Heart left ventricle (tissue), 13 donors: ENCODE measurements at regions not wholly inside any gene's neighbourhood (a gene's known extent, or its start where the extent isn't known, plus 50 kb on each side); places are given as distances from the start of the nearest gene placed in this dataset.

Experiments
- CTCF ChIP-seq, 12 donors: fragments of 200-600 bp; sonication (generic) in 4 of 12; IDR thresholded peaks; one replicate each; pipeline versions ENCODE4 v1.5.0 to v1.8.0; 2018 to 2022; ENCODE audit warnings: antibody characterized with exemption in 12 of 12, mild to moderate bottlenecking in 5 of 12
- POLR2A ChIP-seq, 2 donors: fragments of 450-650 bp; IDR thresholded peaks; one replicate each; pipeline ENCODE4 v1.6.1; 2017; ENCODE audit warnings: antibody characterized with exemption in 2 of 2, mild to moderate bottlenecking in 2 of 2, moderate library complexity in 2 of 2
- donor health status: ischemic (EF 13 %, LVEDD 7.1; RV severe dilation, severe dysfunction).
- donor health status: DM: no; HTN: yes; CAD: no.
- donor health status: DM: no; HTN: no; CAD: no.
- donor health status: ischemic (EF 25% LVEDD 6.9; RV normal size, moderate dysfunction).
- donor health status: ischemic (EF 25% LVEDD 5.7; RV mildly dilated, moderate dysfunction).
- donor health status: ischemic (EF 35%, LVEDD 5.7; RV mildly dilated, moderate dysfunction).
- donor health status: nonischemic (EF 11% LVEDD 7.7; RV severe dilation, severe dysfunction).
- donor health status: DM: yes; HTN: yes; CAD: no.
- donor health status: PGD.
- donor health status: ischemic (EF 29% LVEDD 5.4; RV normal size, mild dysfunction).
- donor health status: nonischemic (EF 23%, LVEDD 6.1; RV moderate dilation, normal function).

- TF ChIP-seq POLR2A (IDR thresholded peaks at IDR 0.05) (no peak), CTCF (IDR thresholded peaks at IDR 0.05) (no peak)
Observed at GRCh38 chr3:182608832-182609231, 184.5 kb upstream of the ATP11B start.
